Neural cell (in vitro differentiated cells): ENCODE measurements at regions not wholly inside any gene's neighbourhood (a gene's known extent, or its start where the extent isn't known, plus 50 kb on each side); places are given as distances from the start of the nearest gene placed in this dataset.

Source experiments
- H2AFZ ChIP-seq: fragments of 200-600, 300-800 bp; sonication (generic), shearing (Covaris generic); 2 replicates; pipeline ENCODE4 v1.6.0; 2014; ENCODE audit warnings: low read depth, mild to moderate bottlenecking, antibody characterized with exemption, low read length, moderate library complexity
- H3F3A ChIP-seq: fragments of 200-600 bp; shearing (Covaris generic); 2 replicates; pipeline ENCODE4 v1.6.1; 2016; ENCODE audit warnings: mild to moderate bottlenecking, moderate library complexity, mixed read lengths, antibody characterized with exemption, low read length; ENCODE audit not compliant: insufficient read depth, poor library complexity, severe bottlenecking
- H3K27ac ChIP-seq: fragments of 200-600, 300-800 bp; sonication (generic), shearing (Covaris generic); 2 replicates; pipeline ENCODE4 v1.5.1; 2014; ENCODE audit warnings: mild to moderate bottlenecking, low read length, moderate library complexity
- H3K27me3 ChIP-seq: fragments of 300-800, 200-600 bp; sonication (generic), shearing (Covaris generic); 2 replicates; pipeline ENCODE4 v1.6.0; 2014; ENCODE audit warnings: mild to moderate bottlenecking, low read depth, low read length, moderate library complexity; ENCODE audit not compliant: insufficient read depth
- H3K36me3 ChIP-seq: fragments of 300-800, 200-600 bp; sonication (generic), shearing (Covaris generic); 2 replicates; pipeline ENCODE4 v1.5.1; 2014; ENCODE audit warnings: mild to moderate bottlenecking, antibody characterized with exemption, low read length, moderate library complexity; ENCODE audit not compliant: insufficient read depth
- H3K4me2 ChIP-seq: fragments of 300-800, 200-600 bp; sonication (generic), shearing (Covaris generic); 2 replicates; pipeline ENCODE4 v1.6.0; 2014; ENCODE audit warnings: mild to moderate bottlenecking, low read length
- H3K4me3 ChIP-seq: fragments of 300-800, 200-600 bp; sonication (generic), shearing (Covaris generic); 2 replicates; pipeline ENCODE4 v1.5.1; 2014; ENCODE audit warnings: mild to moderate bottlenecking, low read length, moderate library complexity
- H3K79me2 ChIP-seq: fragments of 200-600 bp; shearing (Covaris generic); replicated peaks from 2 replicates; pipeline ENCODE4 v1.6.0; 2014; ENCODE audit warnings: mild to moderate bottlenecking, low read length, moderate library complexity; ENCODE audit not compliant: insufficient read depth
- H3K9ac ChIP-seq: fragments of 300-800, 200-600 bp; sonication (generic), shearing (Covaris generic); 2 replicates; pipeline ENCODE4 v1.6.1; 2016; ENCODE audit warnings: mild to moderate bottlenecking, low read length, mixed read lengths
- H3K9me2 ChIP-seq: fragments of 200-600 bp; shearing (Covaris generic); 2 replicates; pipeline ENCODE4 v1.6.1; 2016; ENCODE audit warnings: mild to moderate bottlenecking, low read length, mixed read lengths; ENCODE audit not compliant: insufficient read depth
- H3K9me3 ChIP-seq: fragments of 200-600, 300-800 bp; sonication (generic), shearing (Covaris generic); 2 replicates; pipeline ENCODE4 v1.6.1; 2016; ENCODE audit warnings: mild to moderate bottlenecking, mixed run types, low read length, moderate library complexity, mixed read lengths
- H4K20me1 ChIP-seq: fragments of 200-600 bp; shearing (Covaris generic); 2 replicates; pipeline ENCODE4 v1.6.1; 2016; ENCODE audit warnings: mild to moderate bottlenecking, mixed run types; ENCODE audit not compliant: insufficient read depth
- EP300 ChIP-seq: fragments of 450-650 bp; conservative IDR thresholded peaks from 2 replicates; pipeline ENCODE4 v1.6.1; 2014; ENCODE audit warnings: antibody characterized with exemption, mild to moderate bottlenecking, moderate library complexity; ENCODE audit not compliant: poor library complexity, severe bottlenecking
- EZH2 ChIP-seq: fragments of 200-600, 300-800 bp; shearing (Covaris generic), sonication (generic); IDR thresholded peaks from 2 replicates; pipeline ENCODE4 v1.6.1; 2014; ENCODE audit warnings: antibody characterized with exemption, low read length, borderline replicate concordance, mild to moderate bottlenecking; ENCODE audit not compliant: insufficient read depth, poor library complexity, severe bottlenecking
- MXI1 ChIP-seq: fragments of 450-650 bp; conservative IDR thresholded peaks from 2 replicates; pipeline ENCODE4 v1.6.1; 2014; ENCODE audit warnings: antibody characterized with exemption, mild to moderate bottlenecking; ENCODE audit not compliant: poor library complexity, severe bottlenecking
- POLR2AphosphoS5 ChIP-seq: IDR thresholded peaks from 2 replicates; pipeline ENCODE4 v1.6.1; 2012
- RAD21 ChIP-seq: fragments of 450-650 bp; conservative IDR thresholded peaks from 2 replicates; pipeline ENCODE4 v1.6.1; 2014; ENCODE audit warnings: antibody characterized with exemption, mild to moderate bottlenecking, moderate library complexity
- REST ChIP-seq: IDR thresholded peaks from 2 replicates; pipeline ENCODE4 v1.6.1; 2012; ENCODE audit warnings: borderline replicate concordance
- SMC3 ChIP-seq: fragments of 450-650 bp; conservative IDR thresholded peaks from 2 replicates; pipeline ENCODE4 v1.6.1; 2014; ENCODE audit warnings: antibody characterized with exemption, mild to moderate bottlenecking, moderate library complexity; ENCODE audit not compliant: poor library complexity
- TAF1 ChIP-seq: IDR thresholded peaks from 2 replicates; pipeline ENCODE4 v1.6.1; 2012; ENCODE audit warnings: low read depth
- TF ChIP-seq, protein P1 (sequence below): fragments of 450-650 bp; IDR thresholded peaks from 2 replicates; pipeline ENCODE4 v1.5.1; 2014; ENCODE audit warnings: antibody characterized with exemption, mild to moderate bottlenecking, moderate library complexity; ENCODE audit not compliant: poor library complexity, severe bottlenecking

DNA sequence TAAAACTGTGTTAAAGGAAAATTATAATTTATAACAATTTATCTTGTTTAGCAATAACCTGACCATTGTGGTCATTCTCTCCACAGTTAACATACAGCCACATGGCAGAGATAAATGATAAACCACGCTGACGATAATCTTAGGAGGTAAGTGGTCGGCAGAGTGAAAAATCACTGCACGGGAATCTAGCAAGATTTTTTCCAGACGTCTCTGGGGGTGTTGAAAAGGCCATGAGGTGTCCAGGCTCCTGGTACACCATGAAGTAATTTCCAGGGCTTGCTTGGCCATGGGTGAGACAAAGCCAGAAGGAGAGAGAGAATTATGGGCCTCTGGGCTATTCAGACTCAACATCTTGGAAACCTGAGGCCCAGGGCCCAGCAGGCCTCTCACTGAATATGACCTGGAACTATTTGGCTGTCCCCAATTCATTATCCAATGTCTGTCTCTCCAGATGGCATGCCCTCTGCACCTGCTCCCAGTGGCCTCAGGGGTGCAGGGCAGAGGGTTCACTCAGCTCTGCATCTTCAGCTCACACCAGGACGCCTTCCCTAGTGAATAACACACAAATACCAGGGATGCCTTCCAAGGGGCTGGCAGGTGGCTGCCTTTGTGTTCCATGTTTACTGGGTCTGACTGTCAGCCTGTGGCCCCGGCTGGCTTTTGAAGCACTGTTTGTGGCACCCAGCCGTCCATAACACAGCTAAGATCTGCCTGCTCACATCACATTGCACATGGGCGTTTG is 590.4 kb upstream of the PFKP start:
- Histone ChIP-seq H3F3A (no peaks in the 10 kb centered on the region), H4K20me1 (no peaks in the 10 kb centered on the region), H3K9ac (no peak overlapping the region), H3K27ac (no peak overlapping the region), H3K9me3 (peaks cover 5% of the 10 kb centered on the region), H3K9me2 (no peaks in the 10 kb centered on the region), H3K36me3 (no peaks in the 10 kb centered on the region), H3K4me3 (no peak overlapping the region), H3K27me3 (no peaks in the 10 kb centered on the region), H3K4me2 (no peak overlapping the region), H2AFZ (no peak overlapping the region), H3K79me2 (no peaks in the 10 kb centered on the region)
- TF ChIP-seq RAD21 = no peak
- no peak for TF ChIP-seq TAF1
- TF ChIP-seq POLR2AphosphoS5 = no peak
- TF ChIP-seq SMC3 = no peak
- TF ChIP-seq EZH2 = no peak
- TF ChIP-seq, protein P1, sequence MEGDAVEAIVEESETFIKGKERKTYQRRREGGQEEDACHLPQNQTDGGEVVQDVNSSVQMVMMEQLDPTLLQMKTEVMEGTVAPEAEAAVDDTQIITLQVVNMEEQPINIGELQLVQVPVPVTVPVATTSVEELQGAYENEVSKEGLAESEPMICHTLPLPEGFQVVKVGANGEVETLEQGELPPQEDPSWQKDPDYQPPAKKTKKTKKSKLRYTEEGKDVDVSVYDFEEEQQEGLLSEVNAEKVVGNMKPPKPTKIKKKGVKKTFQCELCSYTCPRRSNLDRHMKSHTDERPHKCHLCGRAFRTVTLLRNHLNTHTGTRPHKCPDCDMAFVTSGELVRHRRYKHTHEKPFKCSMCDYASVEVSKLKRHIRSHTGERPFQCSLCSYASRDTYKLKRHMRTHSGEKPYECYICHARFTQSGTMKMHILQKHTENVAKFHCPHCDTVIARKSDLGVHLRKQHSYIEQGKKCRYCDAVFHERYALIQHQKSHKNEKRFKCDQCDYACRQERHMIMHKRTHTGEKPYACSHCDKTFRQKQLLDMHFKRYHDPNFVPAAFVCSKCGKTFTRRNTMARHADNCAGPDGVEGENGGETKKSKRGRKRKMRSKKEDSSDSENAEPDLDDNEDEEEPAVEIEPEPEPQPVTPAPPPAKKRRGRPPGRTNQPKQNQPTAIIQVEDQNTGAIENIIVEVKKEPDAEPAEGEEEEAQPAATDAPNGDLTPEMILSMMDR = no peak
- TF ChIP-seq MXI1 = no peak
- no peak for TF ChIP-seq REST
- TF ChIP-seq EP300 = no peak

DNA sequence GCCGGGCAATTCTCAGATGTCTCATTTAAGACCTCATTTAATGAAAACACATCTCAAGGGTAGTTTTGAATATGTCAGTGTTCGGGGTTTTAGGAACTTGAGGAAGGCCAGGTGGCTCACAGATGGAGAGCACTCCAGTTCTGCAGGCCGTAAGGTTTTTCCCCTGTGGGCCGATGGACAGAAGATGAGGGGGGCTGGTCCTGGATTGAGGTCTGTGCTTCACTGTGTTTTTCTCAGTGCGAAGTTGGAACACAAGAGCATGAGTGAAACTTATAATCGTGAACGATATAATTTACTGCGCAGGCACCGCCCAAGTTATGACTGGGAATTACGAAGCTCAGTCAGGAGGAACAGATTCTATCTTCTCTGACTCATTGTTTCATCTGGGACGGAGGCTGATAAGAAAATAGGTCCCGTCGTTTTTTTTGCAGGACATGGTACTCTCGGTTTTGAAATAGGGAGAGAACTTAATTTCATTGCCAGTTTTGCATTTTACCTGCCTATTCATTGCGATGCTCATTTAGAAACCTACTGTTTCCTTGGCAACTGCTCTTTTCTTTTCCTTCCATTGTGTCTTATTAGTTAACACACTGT is 591.0 kb upstream of the PFKP start:
- no peak overlapping the region for H3K27ac ChIP-seq

More for the DNA sequence above, 591.0 kb upstream of the PFKP start:
- H3K9ac ChIP-seq = no peak overlapping the region
- no peaks in the 10 kb centered on the region for H3F3A ChIP-seq
- no peaks in the 10 kb centered on the region for H3K36me3 ChIP-seq
- no peak for TF ChIP-seq POLR2AphosphoS5
- no peak for TF ChIP-seq TAF1
- no peak for TF ChIP-seq SMC3
- TF ChIP-seq RAD21 = no peak
- TF ChIP-seq EZH2 = no peak
- TF ChIP-seq MXI1 = no peak
- TF ChIP-seq, protein P1 = no peak
- TF ChIP-seq REST = no peak
- no peak for TF ChIP-seq EP300
- H2AFZ ChIP-seq = no peak overlapping the region
- no peaks in the 10 kb centered on the region for H3K79me2 ChIP-seq
- H3K9me2 ChIP-seq = no peaks in the 10 kb centered on the region
- H3K27me3 ChIP-seq = no peaks in the 10 kb centered on the region
- H3K9me3 ChIP-seq = peaks cover 5% of the 10 kb centered on the region
- H4K20me1 ChIP-seq = no peaks in the 10 kb centered on the region
- no peak overlapping the region for H3K4me3 ChIP-seq
- H3K4me2 ChIP-seq = no peak overlapping the region
